ENCODE measurements at regions not wholly inside any gene's neighbourhood (a gene's known extent, or its start where the extent isn't known, plus 50 kb on each side); places are given as distances from the start of the nearest gene placed in this dataset.

DNA sequence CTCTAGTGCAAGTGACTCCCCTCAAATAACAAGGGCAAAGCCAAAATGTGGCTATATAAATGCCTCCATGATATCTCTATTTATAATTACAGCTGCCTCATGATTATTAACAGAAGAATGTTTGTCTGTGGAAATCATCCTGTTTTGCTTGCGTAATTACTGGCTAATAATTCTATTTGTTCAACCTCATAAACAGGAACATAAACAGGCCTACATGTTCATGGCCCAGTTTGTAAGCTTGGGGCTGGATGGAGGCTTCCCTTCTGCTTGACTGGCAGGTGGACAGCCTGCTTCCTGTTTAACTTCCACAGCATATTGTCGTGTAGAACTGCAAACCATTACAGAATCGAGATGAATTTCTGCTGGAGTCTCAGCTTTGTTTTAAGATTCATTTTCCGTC, 766.0 kb upstream of the MAP3K7 start:
- Histone ChIP-seq H2AK5ac (ENCODE audit: insufficient read length, low read length) (no peak overlapping the region), H3K4ac (ENCODE audit: low read depth, low read length) (no peak overlapping the region), H4K5ac (ENCODE audit: insufficient read length, low read depth, low read length) (no peak overlapping the region), H4K8ac (replicated peaks; ENCODE audit: insufficient read length, low read depth, low read length) (no peak overlapping the region), H2BK15ac (ENCODE audit: low read depth, low read length) (no peak overlapping the region), H3K79me2 (ENCODE audit: insufficient read depth, low read length) (no peaks in the 10 kb centered on the region), H2AFZ (ENCODE audit: low read length) (no peak overlapping the region), H3K14ac (ENCODE audit: insufficient read depth, low read length) (no peak overlapping the region), H4K20me1 (ENCODE audit: control insufficient read depth, insufficient read depth, insufficient read length) (no peaks in the 10 kb centered on the region), H3K4me1 (ENCODE audit: insufficient read depth, low read length) (no peaks in the 10 kb centered on the region), H4K91ac (ENCODE audit: insufficient read length, low read depth, low read length) (no peak overlapping the region), H3T11ph (ENCODE audit: low read length) (no peak overlapping the region), H2BK20ac (ENCODE audit: low read depth, low read length, poor library complexity, severe bottlenecking) (no peak overlapping the region), H3K4me2 (ENCODE audit: insufficient read depth, insufficient read length, low read length) (no peak overlapping the region), H3K79me1 (ENCODE audit: insufficient read depth, low read depth, low read length, poor library complexity, severe bottlenecking) (no peaks in the 10 kb centered on the region), H3K23me2 (ENCODE audit: insufficient read length, low read depth, low read length, poor library complexity, severe bottlenecking) (no peaks in the 10 kb centered on the region), H3K23ac (ENCODE audit: insufficient read length, low read depth, low read length) (no peak overlapping the region), H3K56ac (ENCODE audit: insufficient read length, low read depth, low read length) (no peak overlapping the region), H2BK120ac (ENCODE audit: low read depth, low read length, poor library complexity, severe bottlenecking) (no peak overlapping the region), H3K9ac (ENCODE audit: extremely low read depth, insufficient read length, low read length) (no peak overlapping the region), H2BK5ac (ENCODE audit: insufficient read length, low read length) (no peak overlapping the region), H3K27ac (ENCODE audit: insufficient read length, low read depth, low read length) (no peak overlapping the region), H3K9me3 (ENCODE audit: control insufficient read depth, low read depth, low read length) (no peaks in the 10 kb centered on the region), H3K27me3 (ENCODE audit: insufficient read depth, low read length) (no peaks in the 10 kb centered on the region), H2BK12ac (ENCODE audit: insufficient read length, low read depth, low read length) (no peak overlapping the region), H3K18ac (ENCODE audit: insufficient read length, low read depth, low read length) (no peak overlapping the region)
- Mint-ChIP-seq H3K27me3 (ENCODE audit: low read depth) (no peaks in the 10 kb centered on the region), H3K36me3 (ENCODE audit: insufficient read depth in 1 of 3, low read depth in 3 of 3) (no peaks in the 10 kb centered on the region), H3K4me1 (no peaks in the 10 kb centered on the region), H3K27ac (no peak overlapping the region), H3K4me3 (no peak overlapping the region), H3K9me3 (no peaks in the 10 kb centered on the region)
- DNase-seq: no peak
- TF ChIP-seq, protein P1, sequence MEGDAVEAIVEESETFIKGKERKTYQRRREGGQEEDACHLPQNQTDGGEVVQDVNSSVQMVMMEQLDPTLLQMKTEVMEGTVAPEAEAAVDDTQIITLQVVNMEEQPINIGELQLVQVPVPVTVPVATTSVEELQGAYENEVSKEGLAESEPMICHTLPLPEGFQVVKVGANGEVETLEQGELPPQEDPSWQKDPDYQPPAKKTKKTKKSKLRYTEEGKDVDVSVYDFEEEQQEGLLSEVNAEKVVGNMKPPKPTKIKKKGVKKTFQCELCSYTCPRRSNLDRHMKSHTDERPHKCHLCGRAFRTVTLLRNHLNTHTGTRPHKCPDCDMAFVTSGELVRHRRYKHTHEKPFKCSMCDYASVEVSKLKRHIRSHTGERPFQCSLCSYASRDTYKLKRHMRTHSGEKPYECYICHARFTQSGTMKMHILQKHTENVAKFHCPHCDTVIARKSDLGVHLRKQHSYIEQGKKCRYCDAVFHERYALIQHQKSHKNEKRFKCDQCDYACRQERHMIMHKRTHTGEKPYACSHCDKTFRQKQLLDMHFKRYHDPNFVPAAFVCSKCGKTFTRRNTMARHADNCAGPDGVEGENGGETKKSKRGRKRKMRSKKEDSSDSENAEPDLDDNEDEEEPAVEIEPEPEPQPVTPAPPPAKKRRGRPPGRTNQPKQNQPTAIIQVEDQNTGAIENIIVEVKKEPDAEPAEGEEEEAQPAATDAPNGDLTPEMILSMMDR (conservative IDR thresholded peaks at IDR 0.05): no peak
- no CpG with 5 or more reads among the region's 4 CpGs for WGBS (ENCODE audit: extremely low coverage, insufficient read length, low lambda C conversion rate)

Data from H9 (cell line).